ENCODE measurements at regions not wholly inside any gene's neighbourhood (a gene's known extent, or its start where the extent isn't known, plus 50 kb on each side); places are given as distances from the start of the nearest gene placed in this dataset.

GRCh38 chr9:78792745-78793144 lies 495.8 kb downstream of the PSAT1 start:
- TF ChIP-seq CTCF (IDR thresholded peaks at IDR 0.05; ENCODE audit: insufficient read depth, missing control alignments), result no peak
- FAIRE-seq (no peak), DNase-seq (ENCODE audit: insufficient read length, low spot score) (no peak)

- no peak for TF ChIP-seq CTCF (IDR thresholded peaks at IDR 0.05; ENCODE audit: insufficient read depth, missing control alignments)
- DNase-seq (ENCODE audit: insufficient read length, low spot score) (no peak), FAIRE-seq (no peak)
These were observed 508.8 kb downstream of the PSAT1 start for GRCh38 chr9:78805771-78806170.

GRCh38 chr9:78806492-78807160 lies 509.7 kb downstream of the PSAT1 start:
- DNase-seq (ENCODE audit: insufficient read length, low spot score), result no peak
- no peak for FAIRE-seq
- TF ChIP-seq CTCF (IDR thresholded peaks at IDR 0.05; ENCODE audit: insufficient read depth, missing control alignments), result no peak

- DNase-seq (ENCODE audit: insufficient read length, low spot score) (no peak), FAIRE-seq (no peak)
- TF ChIP-seq CTCF (IDR thresholded peaks at IDR 0.05; ENCODE audit: insufficient read depth, missing control alignments), result no peak
These were observed 510.4 kb downstream of the PSAT1 start for GRCh38 chr9:78807286-78807685.

- TF ChIP-seq CTCF (IDR thresholded peaks at IDR 0.05; ENCODE audit: insufficient read depth, missing control alignments), result no peak
- DNase-seq (ENCODE audit: insufficient read length, low spot score) (no peak), FAIRE-seq (no peak)
These were observed 511.1 kb downstream of the PSAT1 start for GRCh38 chr9:78808048-78808447.

- DNase-seq (ENCODE audit: insufficient read length, low spot score) (no peak), FAIRE-seq (no peak)
- no peak for TF ChIP-seq CTCF (IDR thresholded peaks at IDR 0.05; ENCODE audit: insufficient read depth, missing control alignments)
These were observed 514.8 kb downstream of the PSAT1 start for GRCh38 chr9:78811622-78812276.

GRCh38 chr9:78812665-78813064 lies 515.7 kb downstream of the PSAT1 start:
- TF ChIP-seq CTCF (IDR thresholded peaks at IDR 0.05; ENCODE audit: insufficient read depth, missing control alignments), result no peak
- FAIRE-seq, result no peak
- DNase-seq (ENCODE audit: insufficient read length, low spot score), result no peak

All from D721Med (cell line).